ENCODE measurements at regions not wholly inside any gene's neighbourhood (a gene's known extent, or its start where the extent isn't known, plus 50 kb on each side); places are given as distances from the start of the nearest gene placed in this dataset.

DNA sequence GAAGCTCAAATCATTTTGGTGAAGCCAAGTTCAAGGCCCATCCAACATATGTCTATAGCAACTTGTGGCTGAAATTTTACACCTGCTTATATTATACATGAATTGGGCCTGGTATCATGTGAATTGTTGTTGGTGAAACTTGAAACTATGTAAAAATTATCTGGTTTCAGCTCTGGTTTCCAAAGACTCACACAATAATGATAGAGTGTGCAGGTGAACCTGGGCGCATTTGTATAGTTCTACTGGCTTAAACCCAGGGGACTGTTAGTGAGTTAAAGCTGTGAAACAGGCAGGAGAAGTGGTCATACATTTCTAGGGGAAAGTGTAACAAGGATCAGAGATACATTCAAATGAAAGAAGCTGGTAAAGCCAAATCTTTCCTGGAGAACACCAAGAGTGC is 627.3 kb downstream of the METTL15 start:
- intact Hi-C loops (cut with micrococcal nuclease; ENCODE audit: unreplicated experiment): no loop called here
- Histone ChIP-seq H3K4me1 (0 out of 2 replicates have a peak, but pooled peaks cover 6% of the 10 kb centered on the region), H3K27me3 (replicated peaks; ENCODE audit: control insufficient read depth, insufficient read depth, low read length) (no peaks in the 10 kb centered on the region), H3K9me3 (no peaks in the 10 kb centered on the region), H3K4me3 (ENCODE audit: low read depth, low read length) (no peak overlapping the region), H3K36me3 (ENCODE audit: control insufficient read depth, insufficient read depth, low read length) (no peaks in the 10 kb centered on the region)
- Mint-ChIP-seq H3K27me3 (ENCODE audit: insufficient read depth, unreplicated experiment) (no peaks in the 10 kb centered on the region), H3K27ac (ENCODE audit: unreplicated experiment) (no peak overlapping the region), H3K4me1 (ENCODE audit: low read depth, unreplicated experiment) (no peaks in the 10 kb centered on the region), H3K36me3 (ENCODE audit: insufficient read depth, unreplicated experiment) (no peaks in the 10 kb centered on the region), H3K9me3 (ENCODE audit: unreplicated experiment) (peaks cover 10% of the 10 kb centered on the region), H3K4me3 (ENCODE audit: unreplicated experiment) (no peak overlapping the region)
- DNase-seq: no peak
- BruUV-seq (replicated peaks): no TSS peak
- TF ChIP-seq, protein P1, sequence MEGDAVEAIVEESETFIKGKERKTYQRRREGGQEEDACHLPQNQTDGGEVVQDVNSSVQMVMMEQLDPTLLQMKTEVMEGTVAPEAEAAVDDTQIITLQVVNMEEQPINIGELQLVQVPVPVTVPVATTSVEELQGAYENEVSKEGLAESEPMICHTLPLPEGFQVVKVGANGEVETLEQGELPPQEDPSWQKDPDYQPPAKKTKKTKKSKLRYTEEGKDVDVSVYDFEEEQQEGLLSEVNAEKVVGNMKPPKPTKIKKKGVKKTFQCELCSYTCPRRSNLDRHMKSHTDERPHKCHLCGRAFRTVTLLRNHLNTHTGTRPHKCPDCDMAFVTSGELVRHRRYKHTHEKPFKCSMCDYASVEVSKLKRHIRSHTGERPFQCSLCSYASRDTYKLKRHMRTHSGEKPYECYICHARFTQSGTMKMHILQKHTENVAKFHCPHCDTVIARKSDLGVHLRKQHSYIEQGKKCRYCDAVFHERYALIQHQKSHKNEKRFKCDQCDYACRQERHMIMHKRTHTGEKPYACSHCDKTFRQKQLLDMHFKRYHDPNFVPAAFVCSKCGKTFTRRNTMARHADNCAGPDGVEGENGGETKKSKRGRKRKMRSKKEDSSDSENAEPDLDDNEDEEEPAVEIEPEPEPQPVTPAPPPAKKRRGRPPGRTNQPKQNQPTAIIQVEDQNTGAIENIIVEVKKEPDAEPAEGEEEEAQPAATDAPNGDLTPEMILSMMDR (IDR thresholded peaks at IDR 0.05; ENCODE audit: insufficient read depth in 1 of 2, low read depth in 1 of 2, low read length in 1 of 2, severe bottlenecking in 1 of 2, unreplicated experiment in 1 of 2): no peak
- POLR2A ChIA-PET: no interaction called here
- CTCF ChIA-PET: no interaction called here

DNA sequence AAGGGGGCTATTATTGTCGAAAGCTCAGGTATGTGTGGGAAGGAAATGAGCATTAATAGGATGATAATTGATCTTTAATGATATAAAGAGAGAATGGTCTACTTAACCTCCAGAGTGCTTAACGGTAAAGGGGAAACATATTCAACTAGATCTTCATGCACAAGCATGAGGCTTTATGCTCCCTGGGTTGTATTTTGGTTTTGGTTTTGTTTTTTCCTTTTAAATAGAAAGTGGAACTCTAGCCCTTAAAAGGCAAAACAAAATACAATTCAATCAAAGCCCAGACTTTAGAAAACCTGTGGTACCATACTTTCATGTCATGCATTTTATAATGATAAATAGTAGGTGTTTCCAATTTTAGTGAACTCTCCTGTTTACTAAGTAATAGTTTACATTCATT is 622.7 kb downstream of the METTL15 start:
- CTCF ChIA-PET: no interaction called here
- Mint-ChIP-seq H3K36me3 (ENCODE audit: insufficient read depth, unreplicated experiment) (no peaks in the 10 kb centered on the region), H3K27me3 (ENCODE audit: insufficient read depth, unreplicated experiment) (no peaks in the 10 kb centered on the region), H3K4me3 (ENCODE audit: unreplicated experiment) (no peak overlapping the region), H3K27ac (ENCODE audit: unreplicated experiment) (no peak overlapping the region), H3K4me1 (ENCODE audit: low read depth, unreplicated experiment) (peaks cover 8% of the 10 kb centered on the region), H3K9me3 (ENCODE audit: unreplicated experiment) (peaks cover 25% of the 10 kb centered on the region)
- Histone ChIP-seq H3K27me3 (replicated peaks; ENCODE audit: control insufficient read depth, insufficient read depth, low read length) (no peaks in the 10 kb centered on the region), H3K9me3 (no peaks in the 10 kb centered on the region), H3K4me1 (no peaks in the 10 kb centered on the region), H3K36me3 (ENCODE audit: control insufficient read depth, insufficient read depth, low read length) (no peaks in the 10 kb centered on the region), H3K4me3 (ENCODE audit: low read depth, low read length) (no peak overlapping the region)
- POLR2A ChIA-PET: no interaction called here
- TF ChIP-seq, protein P1 (IDR thresholded peaks at IDR 0.05; ENCODE audit: insufficient read depth in 1 of 2, low read depth in 1 of 2, low read length in 1 of 2, severe bottlenecking in 1 of 2, unreplicated experiment in 1 of 2): no peak
- BruUV-seq (replicated peaks): no TSS peak
- DNase-seq: no peak
- intact Hi-C loops (cut with micrococcal nuclease; ENCODE audit: unreplicated experiment): no loop called here

DNA sequence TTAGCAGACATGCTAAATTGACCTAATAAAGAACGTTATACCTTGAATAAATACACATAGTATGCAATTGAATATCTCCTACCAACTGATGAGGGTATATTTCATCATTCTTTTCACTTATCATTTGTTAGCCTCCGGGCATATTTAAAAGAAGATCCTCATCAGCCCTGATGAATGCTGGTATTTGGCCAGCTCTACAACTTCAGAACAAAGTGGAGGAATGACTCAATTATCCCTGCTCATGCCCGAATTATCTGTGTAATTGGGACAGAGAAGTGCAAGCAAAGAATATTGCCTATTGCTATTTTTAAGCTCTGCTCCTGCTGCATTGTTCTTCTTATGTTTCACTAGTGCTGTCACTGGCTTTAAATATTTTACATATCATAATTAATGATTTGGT is 622.1 kb downstream of the METTL15 start:
- no peak overlapping the region for H3K4me3 Mint-ChIP-seq (ENCODE audit: unreplicated experiment)
- no peak for DNase-seq
- H3K27me3 Mint-ChIP-seq (ENCODE audit: insufficient read depth, unreplicated experiment): no peaks in the 10 kb centered on the region
- BruUV-seq (replicated peaks): no TSS peak
- no peaks in the 10 kb centered on the region for H3K36me3 Mint-ChIP-seq (ENCODE audit: insufficient read depth, unreplicated experiment)
- peaks cover 25% of the 10 kb centered on the region for H3K9me3 Mint-ChIP-seq (ENCODE audit: unreplicated experiment)
- Histone ChIP-seq H3K27me3 (replicated peaks; ENCODE audit: control insufficient read depth, insufficient read depth, low read length) (no peaks in the 10 kb centered on the region), H3K36me3 (ENCODE audit: control insufficient read depth, insufficient read depth, low read length) (no peaks in the 10 kb centered on the region), H3K9me3 (no peaks in the 10 kb centered on the region), H3K4me3 (ENCODE audit: low read depth, low read length) (no peak overlapping the region), H3K4me1 (no peaks in the 10 kb centered on the region)
- H3K27ac Mint-ChIP-seq (ENCODE audit: unreplicated experiment): no peak overlapping the region
- CTCF ChIA-PET: no interaction called here
- H3K4me1 Mint-ChIP-seq (ENCODE audit: low read depth, unreplicated experiment): peaks cover 8% of the 10 kb centered on the region
- POLR2A ChIA-PET: no interaction called here
- intact Hi-C loops (cut with micrococcal nuclease; ENCODE audit: unreplicated experiment): no loop called here
- TF ChIP-seq, protein P1 (IDR thresholded peaks at IDR 0.05; ENCODE audit: insufficient read depth in 1 of 2, low read depth in 1 of 2, low read length in 1 of 2, severe bottlenecking in 1 of 2, unreplicated experiment in 1 of 2): no peak

All from Caco-2 (cell line).